GM12891 (cell line): ENCODE measurements at regions not wholly inside any gene's neighbourhood (a gene's known extent, or its start where the extent isn't known, plus 50 kb on each side); places are given as distances from the start of the nearest gene placed in this dataset.

Experiments used
- PAX5 ChIP-seq: IDR thresholded peaks from 2 replicates; pipeline ENCODE4 v1.6.1; 2011; ENCODE audit warnings: low read length, moderate library complexity, mild to moderate bottlenecking; ENCODE audit not compliant: insufficient read depth, severe bottlenecking
- POLR2A ChIP-seq: IDR thresholded peaks from 2 replicates; pipeline ENCODE4 v1.6.1; 2011; ENCODE audit warnings: low read depth, low read length, control low read depth
- POLR2AphosphoS5 ChIP-seq: IDR thresholded peaks from 2 replicates; pipeline ENCODE4 v1.6.1; 2011; ENCODE audit warnings: low read depth, low read length, control low read depth
- TAF1 ChIP-seq: IDR thresholded peaks from 2 replicates; pipeline ENCODE4 v1.6.1; 2011; ENCODE audit warnings: low read depth, low read length, control low read depth

- TF ChIP-seq TAF1: no peak
- no peak for TF ChIP-seq POLR2A
- TF ChIP-seq POLR2AphosphoS5: no peak
- no peak for TF ChIP-seq PAX5
Measured at GRCh38 chr6:155709262-155709661, 253.6 kb upstream of the NOX3 start.
